ENCODE measurements at regions not wholly inside any gene's neighbourhood (a gene's known extent, or its start where the extent isn't known, plus 50 kb on each side); places are given as distances from the start of the nearest gene placed in this dataset.
"Not testable (repeated sequence)": the region's sequence is repeated elsewhere in the genome, so short reads cannot be mapped to it uniquely, and the experiment has no call there.

DNA sequence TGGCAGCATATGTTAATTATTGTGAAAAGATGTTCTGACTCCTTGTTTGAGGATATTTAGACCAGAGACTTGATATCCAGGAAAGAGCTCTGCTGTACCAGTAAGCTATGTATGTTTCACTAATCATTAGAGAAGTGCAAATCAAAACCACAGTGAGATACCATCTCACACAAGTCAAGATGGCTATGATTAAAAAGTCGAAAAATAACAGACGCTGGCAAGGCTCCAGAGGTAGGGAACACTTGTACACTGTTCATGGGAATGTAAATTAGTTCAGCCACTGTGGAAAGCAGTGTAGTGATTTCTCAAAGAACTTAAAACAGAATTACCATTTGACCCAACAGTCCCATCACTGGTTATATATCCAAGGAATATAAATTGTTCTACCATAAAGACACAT lies 171.6 kb downstream of the DPY19L2 start:
- CTCF ChIA-PET, result no interaction called here
- DNase-seq, result no peak
- peaks cover 6% of the 10 kb centered on the region for H3K27me3 Mint-ChIP-seq (ENCODE audit: insufficient read depth, unreplicated experiment)
- BruUV-seq (replicated peaks), result no TSS peak
- TF ChIP-seq, protein P1, sequence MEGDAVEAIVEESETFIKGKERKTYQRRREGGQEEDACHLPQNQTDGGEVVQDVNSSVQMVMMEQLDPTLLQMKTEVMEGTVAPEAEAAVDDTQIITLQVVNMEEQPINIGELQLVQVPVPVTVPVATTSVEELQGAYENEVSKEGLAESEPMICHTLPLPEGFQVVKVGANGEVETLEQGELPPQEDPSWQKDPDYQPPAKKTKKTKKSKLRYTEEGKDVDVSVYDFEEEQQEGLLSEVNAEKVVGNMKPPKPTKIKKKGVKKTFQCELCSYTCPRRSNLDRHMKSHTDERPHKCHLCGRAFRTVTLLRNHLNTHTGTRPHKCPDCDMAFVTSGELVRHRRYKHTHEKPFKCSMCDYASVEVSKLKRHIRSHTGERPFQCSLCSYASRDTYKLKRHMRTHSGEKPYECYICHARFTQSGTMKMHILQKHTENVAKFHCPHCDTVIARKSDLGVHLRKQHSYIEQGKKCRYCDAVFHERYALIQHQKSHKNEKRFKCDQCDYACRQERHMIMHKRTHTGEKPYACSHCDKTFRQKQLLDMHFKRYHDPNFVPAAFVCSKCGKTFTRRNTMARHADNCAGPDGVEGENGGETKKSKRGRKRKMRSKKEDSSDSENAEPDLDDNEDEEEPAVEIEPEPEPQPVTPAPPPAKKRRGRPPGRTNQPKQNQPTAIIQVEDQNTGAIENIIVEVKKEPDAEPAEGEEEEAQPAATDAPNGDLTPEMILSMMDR (IDR thresholded peaks at IDR 0.05; ENCODE audit: insufficient read depth in 1 of 2, low read depth in 1 of 2, low read length in 1 of 2, severe bottlenecking in 1 of 2, unreplicated experiment in 1 of 2), result no peak
- Histone ChIP-seq H3K36me3 (ENCODE audit: control insufficient read depth, insufficient read depth, low read length) (no peaks in the 10 kb centered on the region), H3K4me3 (ENCODE audit: low read depth, low read length) (no peak overlapping the region), H3K27me3 (replicated peaks; ENCODE audit: control insufficient read depth, insufficient read depth, low read length) (no peaks in the 10 kb centered on the region; the same call in 1 of the 2 replicates), H3K9me3 (no peaks in the 10 kb centered on the region), H3K4me1 (peaks cover 8% of the 10 kb centered on the region; the same call in 1 of the 2 replicates)
- no peaks in the 10 kb centered on the region for H3K36me3 Mint-ChIP-seq (ENCODE audit: insufficient read depth, unreplicated experiment)
- no peaks in the 10 kb centered on the region for H3K4me1 Mint-ChIP-seq (ENCODE audit: low read depth, unreplicated experiment)
- H3K4me3 Mint-ChIP-seq (ENCODE audit: unreplicated experiment), result no peak overlapping the region
- POLR2A ChIA-PET, result interaction anchor here (0.6 kb wide), 1 partner anchor 12 kb away, joined by 3 read pairs; no protein-coding TSS in a partner anchor
- intact Hi-C loops (cut with micrococcal nuclease; ENCODE audit: unreplicated experiment), result no loop called here
- peaks cover 13% of the 10 kb centered on the region for H3K9me3 Mint-ChIP-seq (ENCODE audit: unreplicated experiment)
- no peak overlapping the region for H3K27ac Mint-ChIP-seq (ENCODE audit: unreplicated experiment)

DNA sequence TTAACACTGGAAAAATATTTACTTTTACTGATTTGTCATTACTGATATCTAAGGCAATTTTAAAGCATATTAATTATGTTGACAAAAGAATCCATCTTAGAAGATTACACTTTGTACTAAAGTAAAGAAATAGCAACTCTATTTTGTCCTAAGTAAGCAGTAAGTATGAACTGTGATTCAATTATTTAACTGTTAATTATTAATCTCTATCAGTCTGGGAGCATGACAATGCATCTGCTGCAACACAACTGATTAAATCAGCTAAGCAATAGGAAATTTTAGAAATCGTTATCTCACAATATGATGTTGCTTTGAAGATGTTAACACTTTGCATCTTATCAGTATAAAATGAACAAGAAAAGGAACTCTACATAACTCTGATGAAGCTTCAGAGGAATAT lies 172.3 kb downstream of the DPY19L2 start:
- Histone ChIP-seq H3K36me3 (ENCODE audit: control insufficient read depth, insufficient read depth, low read length) (no peaks in the 10 kb centered on the region), H3K9me3 (no peaks in the 10 kb centered on the region), H3K4me3 (ENCODE audit: low read depth, low read length) (no peak overlapping the region), H3K4me1 (peaks cover 8% of the 10 kb centered on the region; the same call in 1 of the 2 replicates), H3K27me3 (replicated peaks; ENCODE audit: control insufficient read depth, insufficient read depth, low read length) (no peaks in the 10 kb centered on the region; the same call in 1 of the 2 replicates)
- Mint-ChIP-seq H3K4me3 (ENCODE audit: unreplicated experiment) (no peak overlapping the region), H3K27me3 (ENCODE audit: insufficient read depth, unreplicated experiment) (peaks cover 7% of the 10 kb centered on the region), H3K4me1 (ENCODE audit: low read depth, unreplicated experiment) (no peaks in the 10 kb centered on the region), H3K9me3 (ENCODE audit: unreplicated experiment) (peaks cover 13% of the 10 kb centered on the region), H3K36me3 (ENCODE audit: insufficient read depth, unreplicated experiment) (no peaks in the 10 kb centered on the region), H3K27ac (ENCODE audit: unreplicated experiment) (no peak overlapping the region)
- CTCF ChIA-PET, result no interaction called here
- no TSS peak for BruUV-seq (replicated peaks)
- intact Hi-C loops (cut with micrococcal nuclease; ENCODE audit: unreplicated experiment), result no loop called here
- POLR2A ChIA-PET, result no interaction called here
- no peak for DNase-seq
- TF ChIP-seq, protein P1 (IDR thresholded peaks at IDR 0.05; ENCODE audit: insufficient read depth in 1 of 2, low read depth in 1 of 2, low read length in 1 of 2, severe bottlenecking in 1 of 2, unreplicated experiment in 1 of 2), result no peak

DNA sequence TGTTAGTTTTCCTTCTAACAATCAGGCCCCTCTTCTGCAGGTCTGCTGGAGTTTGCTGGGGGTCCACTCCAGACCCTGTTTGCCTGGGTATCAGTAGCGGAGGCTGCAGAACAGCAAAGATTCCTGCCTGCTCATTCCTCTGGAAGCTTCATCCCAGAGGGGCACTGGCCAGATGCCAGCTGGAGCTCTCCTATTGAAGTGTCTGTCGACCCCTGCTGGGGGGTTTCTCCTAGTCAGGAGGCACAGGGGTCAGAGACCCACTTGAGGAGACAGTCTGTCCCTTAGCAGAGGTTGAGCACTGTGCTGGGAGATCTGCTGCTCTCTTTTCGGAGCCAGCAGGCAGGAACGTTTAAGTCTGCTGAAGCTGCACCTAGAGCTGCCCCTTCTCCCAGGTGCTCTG lies 174.9 kb downstream of the DPY19L2 start:
- H3K27me3 Mint-ChIP-seq (ENCODE audit: insufficient read depth, unreplicated experiment); H3K4me1 ChIP-seq; CTCF ChIA-PET; H3K27me3 ChIP-seq (replicated peaks; ENCODE audit: control insufficient read depth, insufficient read depth, low read length); intact Hi-C loops (cut with micrococcal nuclease; ENCODE audit: unreplicated experiment); H3K36me3 ChIP-seq (ENCODE audit: control insufficient read depth, insufficient read depth, low read length); H3K4me1 Mint-ChIP-seq (ENCODE audit: low read depth, unreplicated experiment); H3K4me3 ChIP-seq (ENCODE audit: low read depth, low read length); BruUV-seq (replicated peaks); H3K9me3 ChIP-seq; POLR2A ChIA-PET; H3K27ac Mint-ChIP-seq (ENCODE audit: unreplicated experiment); H3K36me3 Mint-ChIP-seq (ENCODE audit: insufficient read depth, unreplicated experiment); H3K4me3 Mint-ChIP-seq (ENCODE audit: unreplicated experiment): not testable (repeated sequence)
- peak in 1 of 2 experiments; percentile 5 for DNase-seq
- peaks cover 11% of the 10 kb centered on the region for H3K9me3 Mint-ChIP-seq (ENCODE audit: unreplicated experiment)

DNA sequence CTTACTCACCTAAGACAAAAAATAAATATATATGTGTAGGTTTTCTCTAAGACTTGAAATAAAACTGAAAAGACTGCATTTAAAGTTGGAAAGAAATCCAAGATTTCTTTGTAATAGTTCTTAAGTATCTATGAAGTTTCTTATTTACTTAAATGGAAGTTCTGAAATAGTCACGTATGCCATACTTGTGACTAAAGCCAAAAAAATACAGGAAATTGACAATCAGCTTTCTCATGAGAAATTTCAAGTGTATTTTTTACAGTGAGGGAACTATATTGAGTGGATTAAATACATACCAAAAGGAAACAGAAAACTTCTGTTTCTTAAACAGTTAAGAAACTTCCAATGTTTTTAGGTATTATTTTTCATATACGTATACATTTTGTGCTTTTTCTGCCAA lies 188.1 kb downstream of the DPY19L2 start:
- BruUV-seq (replicated peaks), result no TSS peak
- Histone ChIP-seq H3K9me3 (no peaks in the 10 kb centered on the region), H3K36me3 (ENCODE audit: control insufficient read depth, insufficient read depth, low read length) (no peaks in the 10 kb centered on the region), H3K4me3 (ENCODE audit: low read depth, low read length) (no peak overlapping the region), H3K27me3 (replicated peaks; ENCODE audit: control insufficient read depth, insufficient read depth, low read length) (no peaks in the 10 kb centered on the region), H3K4me1 (no peaks in the 10 kb centered on the region)
- H3K27me3 Mint-ChIP-seq (ENCODE audit: insufficient read depth, unreplicated experiment), result peaks cover 10% of the 10 kb centered on the region
- CTCF ChIA-PET, result no interaction called here
- H3K9me3 Mint-ChIP-seq (ENCODE audit: unreplicated experiment), result no peaks in the 10 kb centered on the region
- intact Hi-C loops (cut with micrococcal nuclease; ENCODE audit: unreplicated experiment), result no loop called here
- TF ChIP-seq, protein P1 (IDR thresholded peaks at IDR 0.05; ENCODE audit: insufficient read depth in 1 of 2, low read depth in 1 of 2, low read length in 1 of 2, severe bottlenecking in 1 of 2, unreplicated experiment in 1 of 2), result no peak
- H3K27ac Mint-ChIP-seq (ENCODE audit: unreplicated experiment), result no peak overlapping the region
- POLR2A ChIA-PET, result no interaction called here
- H3K4me3 Mint-ChIP-seq (ENCODE audit: unreplicated experiment), result no peak overlapping the region
- H3K36me3 Mint-ChIP-seq (ENCODE audit: insufficient read depth, unreplicated experiment), result no peaks in the 10 kb centered on the region
- DNase-seq, result no peak
- no peaks in the 10 kb centered on the region for H3K4me1 Mint-ChIP-seq (ENCODE audit: low read depth, unreplicated experiment)

Data from Caco-2 (cell line).